NT2/D1 (cell line): ENCODE measurements at regions not wholly inside any gene's neighbourhood (a gene's known extent, or its start where the extent isn't known, plus 50 kb on each side); places are given as distances from the start of the nearest gene placed in this dataset.

Experiments
- SUZ12 ChIP-seq: IDR thresholded peaks from 2 replicates; pipeline ENCODE4 v1.6.1; 2011; ENCODE audit not compliant: insufficient read length, insufficient read depth; ENCODE audit errors: extremely low read depth
- YY1 ChIP-seq: IDR thresholded peaks from 2 replicates; pipeline ENCODE4 v1.6.1; 2011; ENCODE audit not compliant: insufficient read length, insufficient read depth
- ZNF274 ChIP-seq: IDR thresholded peaks from 2 replicates; pipeline ENCODE4 v1.6.1; 2011; ENCODE audit warnings: mild to moderate bottlenecking, low read depth, low read length

DNA sequence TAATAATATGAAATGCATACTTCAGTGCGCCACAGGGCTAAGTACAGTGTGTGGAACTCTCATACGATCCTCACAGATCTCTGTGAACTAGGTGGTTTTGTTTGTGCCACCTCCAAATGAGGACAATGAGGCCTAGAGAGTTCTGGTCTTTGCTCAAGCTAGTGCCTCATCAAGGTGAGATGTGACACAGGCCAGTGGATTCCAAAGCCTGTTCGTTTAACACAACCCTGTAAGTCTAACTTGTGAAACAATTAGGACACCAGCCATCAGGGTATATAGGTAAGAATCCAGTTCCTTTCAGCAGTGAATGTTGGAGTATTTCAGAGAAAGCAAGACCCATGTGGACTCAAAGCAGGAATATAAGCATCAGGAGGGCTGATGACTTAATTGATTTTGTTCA is 130.7 kb upstream of the GAS1 start:
- no peak for TF ChIP-seq ZNF274
- no peak for TF ChIP-seq SUZ12
- TF ChIP-seq YY1 = no peak
